NCI-H1417 (cell line): ENCODE measurements at regions not wholly inside any gene's neighbourhood (a gene's known extent, or its start where the extent isn't known, plus 50 kb on each side); places are given as distances from the start of the nearest gene placed in this dataset.

Experiments
- DNase-seq, 3 experiments: peaks; one replicate each; lab custom pipeline; 2025; lab: John Stamatoyannopoulos, UW

GRCh38 chr16:13550254-13550653 lies 369.7 kb upstream of the ERCC4 start:
- DNase-seq = no peak

- no peak for DNase-seq
These were observed 367.6 kb upstream of the ERCC4 start for GRCh38 chr16:13552062-13552959.

GRCh38 chr16:13552960-13553257 lies 367.0 kb upstream of the ERCC4 start:
- DNase-seq = no peak

GRCh38 chr16:13553453-13553985 lies 366.4 kb upstream of the ERCC4 start:
- no peak for DNase-seq

GRCh38 chr16:13554005-13554404 lies 365.9 kb upstream of the ERCC4 start:
- no peak for DNase-seq

- DNase-seq = no peak
These were observed 365.3 kb upstream of the ERCC4 start for GRCh38 chr16:13554643-13555042.

GRCh38 chr16:13557418-13557817 lies 362.5 kb upstream of the ERCC4 start:
- no peak for DNase-seq

- DNase-seq = no peak
These were observed 361.2 kb upstream of the ERCC4 start for GRCh38 chr16:13558752-13559151.

- DNase-seq = no peak
These were observed 360.3 kb upstream of the ERCC4 start for GRCh38 chr16:13559624-13560023.

- no peak for DNase-seq
These were observed 359.8 kb upstream of the ERCC4 start for GRCh38 chr16:13560151-13560550.

- DNase-seq = no peak
These were observed 358.5 kb upstream of the ERCC4 start for GRCh38 chr16:13561291-13562070.

GRCh38 chr16:13568803-13569202 lies 351.2 kb upstream of the ERCC4 start:
- DNase-seq = no peak

- DNase-seq = no peak
These were observed 350.0 kb upstream of the ERCC4 start for GRCh38 chr16:13569986-13570385.

- no peak for DNase-seq
These were observed 348.9 kb upstream of the ERCC4 start for GRCh38 chr16:13571036-13571435.

GRCh38 chr16:13573903-13574302 lies 346.1 kb upstream of the ERCC4 start:
- no peak for DNase-seq

- DNase-seq = no peak
These were observed 333.9 kb upstream of the ERCC4 start for GRCh38 chr16:13586051-13586450.

- DNase-seq = no peak
These were observed 332.8 kb upstream of the ERCC4 start for GRCh38 chr16:13587181-13587580.

GRCh38 chr16:13594823-13595222 lies 325.1 kb upstream of the ERCC4 start:
- DNase-seq = no peak

GRCh38 chr16:13606804-13607203 lies 313.1 kb upstream of the ERCC4 start:
- DNase-seq = no peak

GRCh38 chr16:13607289-13607688 lies 312.7 kb upstream of the ERCC4 start:
- DNase-seq = no peak

GRCh38 chr16:13611596-13611995 lies 308.4 kb upstream of the ERCC4 start:
- DNase-seq = no peak

GRCh38 chr16:13612623-13613022 lies 307.3 kb upstream of the ERCC4 start:
- DNase-seq = no peak

- DNase-seq = no peak
These were observed 306.8 kb upstream of the ERCC4 start for GRCh38 chr16:13613165-13613564.
